ENCODE measurements at regions not wholly inside any gene's neighbourhood (a gene's known extent, or its start where the extent isn't known, plus 50 kb on each side); places are given as distances from the start of the nearest gene placed in this dataset.
A peak's percentile ranks its signal among the peaks of the same experiment; 100 is the strongest.
"Not testable (repeated sequence)": the region's sequence is repeated elsewhere in the genome, so short reads cannot be mapped to it uniquely, and the experiment has no call there.

GRCh38 chr9:97153160-97153559, 114.2 kb upstream of the CTSV start:
- POLR2A ChIA-PET (ENCODE audit: partially characterized antibody); intact Hi-C loops (cut with micrococcal nuclease); H3K27ac Mint-ChIP-seq; DNase-seq; H3K4me1 ChIP-seq (ENCODE audit: insufficient read depth, low read length); H3K9me3 Mint-ChIP-seq; H3K27me3 Mint-ChIP-seq; H3K27ac ChIP-seq (ENCODE audit: low read depth, low read length); H3K27me3 ChIP-seq (ENCODE audit: insufficient read depth, low read length); H3K4me3 Mint-ChIP-seq; H3K4me3 ChIP-seq (ENCODE audit: low read length in 2 of 2); H3K9me3 ChIP-seq (ENCODE audit: control insufficient read depth in 1 of 2, low read length in 2 of 2); CTCF ChIA-PET (ENCODE audit: partially characterized antibody); H3K4me1 Mint-ChIP-seq; H3K36me3 ChIP-seq (ENCODE audit: insufficient read depth, low read length): not testable (repeated sequence)
- H3K36me3 Mint-ChIP-seq: peaks cover 0 to 23% of the 10 kb centered on the region in 2 donors

GRCh38 chr9:97150471-97150870, 111.5 kb upstream of the CTSV start:
- CTCF ChIA-PET (ENCODE audit: partially characterized antibody); H3K27me3 ChIP-seq (ENCODE audit: insufficient read depth, low read length); H3K36me3 ChIP-seq (ENCODE audit: insufficient read depth, low read length); H3K27ac Mint-ChIP-seq; DNase-seq; POLR2A ChIA-PET (ENCODE audit: partially characterized antibody); H3K4me3 ChIP-seq (ENCODE audit: low read length in 2 of 2); H3K27me3 Mint-ChIP-seq; H3K9me3 ChIP-seq (ENCODE audit: control insufficient read depth in 1 of 2, low read length in 2 of 2); H3K27ac ChIP-seq (ENCODE audit: low read depth, low read length); H3K4me1 ChIP-seq (ENCODE audit: insufficient read depth, low read length); H3K4me1 Mint-ChIP-seq; H3K4me3 Mint-ChIP-seq; H3K9me3 Mint-ChIP-seq; intact Hi-C loops (cut with micrococcal nuclease): not testable (repeated sequence)
- H3K36me3 Mint-ChIP-seq: peaks cover 0 to 23% of the 10 kb centered on the region in 2 donors

- H3K4me3 Mint-ChIP-seq; H3K27ac ChIP-seq (ENCODE audit: low read depth, low read length); H3K9me3 ChIP-seq (ENCODE audit: control insufficient read depth in 1 of 2, low read length in 2 of 2); H3K9me3 Mint-ChIP-seq; DNase-seq; H3K27me3 Mint-ChIP-seq; H3K4me3 ChIP-seq (ENCODE audit: low read length in 2 of 2); H3K27ac Mint-ChIP-seq; POLR2A ChIA-PET (ENCODE audit: partially characterized antibody); intact Hi-C loops (cut with micrococcal nuclease); H3K36me3 ChIP-seq (ENCODE audit: insufficient read depth, low read length); CTCF ChIA-PET (ENCODE audit: partially characterized antibody); H3K4me1 Mint-ChIP-seq; H3K27me3 ChIP-seq (ENCODE audit: insufficient read depth, low read length); H3K4me1 ChIP-seq (ENCODE audit: insufficient read depth, low read length): not testable (repeated sequence)
- peaks cover 0 to 14% of the 10 kb centered on the region in 2 donors for H3K36me3 Mint-ChIP-seq
These were observed 109.5 kb upstream of the CTSV start for GRCh38 chr9:97148428-97148827.

GRCh38 chr9:97145680-97146079, 106.7 kb upstream of the CTSV start:
- H3K4me1 ChIP-seq (ENCODE audit: insufficient read depth, low read length); H3K9me3 Mint-ChIP-seq; intact Hi-C loops (cut with micrococcal nuclease); H3K36me3 Mint-ChIP-seq; H3K27me3 Mint-ChIP-seq; H3K27ac Mint-ChIP-seq; H3K4me1 Mint-ChIP-seq; POLR2A ChIA-PET (ENCODE audit: partially characterized antibody); H3K4me3 Mint-ChIP-seq; H3K27ac ChIP-seq (ENCODE audit: low read depth, low read length); CTCF ChIA-PET (ENCODE audit: partially characterized antibody); H3K36me3 ChIP-seq (ENCODE audit: insufficient read depth, low read length); H3K9me3 ChIP-seq (ENCODE audit: control insufficient read depth in 1 of 2, low read length in 2 of 2); H3K27me3 ChIP-seq (ENCODE audit: insufficient read depth, low read length); H3K4me3 ChIP-seq (ENCODE audit: low read length in 2 of 2); DNase-seq: not testable (repeated sequence)

GRCh38 chr9:97140566-97140965, 101.6 kb upstream of the CTSV start:
- ChIA-PET CTCF (ENCODE audit: partially characterized antibody) (no interaction called here), POLR2A (ENCODE audit: partially characterized antibody) (no interaction called here)
- H3K9me3 ChIP-seq (ENCODE audit: control insufficient read depth in 1 of 2, low read length in 2 of 2): no peaks in the 10 kb centered on the region
- no peaks in the 10 kb centered on the region for H3K36me3 Mint-ChIP-seq
- H3K9me3 Mint-ChIP-seq: peaks cover 0 to 3% (median 0%) of the 10 kb centered on the region in 8 donors
- no peaks in the 10 kb centered on the region for H3K27me3 ChIP-seq (ENCODE audit: insufficient read depth, low read length)
- no peak overlapping the region for H3K27ac Mint-ChIP-seq
- peaks cover 0 to 1% of the 10 kb centered on the region in 2 donors for H3K27me3 Mint-ChIP-seq
- H3K4me3 ChIP-seq (ENCODE audit: low read length in 2 of 2): no peak overlapping the region
- intact Hi-C loops (cut with micrococcal nuclease): no loop called here
- DNase-seq: no peak
- no peaks in the 10 kb centered on the region for H3K4me1 ChIP-seq (ENCODE audit: insufficient read depth, low read length)
- no peak overlapping the region for H3K4me3 Mint-ChIP-seq
- H3K4me1 Mint-ChIP-seq: no peaks in the 10 kb centered on the region
- no peak overlapping the region for H3K27ac ChIP-seq (ENCODE audit: low read depth, low read length)
- H3K36me3 ChIP-seq (ENCODE audit: insufficient read depth, low read length): no peaks in the 10 kb centered on the region

GRCh38 chr9:97136421-97136820, 97.5 kb upstream of the CTSV start:
- POLR2A ChIA-PET (ENCODE audit: partially characterized antibody): no interaction called here
- Mint-ChIP-seq H3K9me3 (peaks cover 0 to 2% (median 0%) of the 10 kb centered on the region in 8 donors), H3K4me3 (no peak overlapping the region), H3K27me3 (peaks cover 0 to 1% of the 10 kb centered on the region in 2 donors), H3K27ac (no peak overlapping the region), H3K36me3 (peaks cover 2% of the 10 kb centered on the region in 2 donors), H3K4me1 (no peaks in the 10 kb centered on the region)
- no peaks in the 10 kb centered on the region for H3K36me3 ChIP-seq (ENCODE audit: insufficient read depth, low read length)
- CTCF ChIA-PET (ENCODE audit: partially characterized antibody): no interaction called here
- H3K4me3 ChIP-seq (ENCODE audit: low read length in 2 of 2): no peak overlapping the region
- no peaks in the 10 kb centered on the region for H3K4me1 ChIP-seq (ENCODE audit: insufficient read depth, low read length)
- no peak for DNase-seq
- intact Hi-C loops (cut with micrococcal nuclease): no loop called here
- no peaks in the 10 kb centered on the region for H3K27me3 ChIP-seq (ENCODE audit: insufficient read depth, low read length)
- no peak overlapping the region for H3K27ac ChIP-seq (ENCODE audit: low read depth, low read length)
- H3K9me3 ChIP-seq (ENCODE audit: control insufficient read depth in 1 of 2, low read length in 2 of 2): no peaks in the 10 kb centered on the region

GRCh38 chr9:97133966-97134365, 95.0 kb upstream of the CTSV start:
- H3K4me3 ChIP-seq (ENCODE audit: low read length in 2 of 2); POLR2A ChIA-PET (ENCODE audit: partially characterized antibody); H3K4me1 ChIP-seq (ENCODE audit: insufficient read depth, low read length); H3K36me3 ChIP-seq (ENCODE audit: insufficient read depth, low read length); H3K9me3 ChIP-seq (ENCODE audit: control insufficient read depth in 1 of 2, low read length in 2 of 2); H3K4me3 Mint-ChIP-seq; intact Hi-C loops (cut with micrococcal nuclease); H3K4me1 Mint-ChIP-seq; CTCF ChIA-PET (ENCODE audit: partially characterized antibody); H3K27me3 Mint-ChIP-seq; H3K36me3 Mint-ChIP-seq; H3K27ac Mint-ChIP-seq; H3K27me3 ChIP-seq (ENCODE audit: insufficient read depth, low read length); H3K27ac ChIP-seq (ENCODE audit: low read depth, low read length); DNase-seq; H3K9me3 Mint-ChIP-seq: not testable (repeated sequence)

GRCh38 chr9:97132865-97133264, 93.9 kb upstream of the CTSV start:
- peaks cover 2% of the 10 kb centered on the region in 2 donors for H3K36me3 Mint-ChIP-seq
- ChIA-PET CTCF (ENCODE audit: partially characterized antibody) (no interaction called here), POLR2A (ENCODE audit: partially characterized antibody) (no interaction called here)
- H3K36me3 ChIP-seq (ENCODE audit: insufficient read depth, low read length): no peaks in the 10 kb centered on the region
- H3K4me3 ChIP-seq (ENCODE audit: low read length in 2 of 2): no peak overlapping the region
- H3K27ac Mint-ChIP-seq: peak overlapping the region in 1 of 7 donors; percentile 9
- H3K27me3 Mint-ChIP-seq: no peaks in the 10 kb centered on the region
- no peaks in the 10 kb centered on the region for H3K9me3 ChIP-seq (ENCODE audit: control insufficient read depth in 1 of 2, low read length in 2 of 2)
- H3K4me1 Mint-ChIP-seq: no peaks in the 10 kb centered on the region
- no peaks in the 10 kb centered on the region for H3K4me1 ChIP-seq (ENCODE audit: insufficient read depth, low read length)
- H3K4me3 Mint-ChIP-seq: no peak overlapping the region
- no peak for DNase-seq
- H3K9me3 Mint-ChIP-seq: peaks cover 0 to 3% (median 0%) of the 10 kb centered on the region in 8 donors
- H3K27ac ChIP-seq (ENCODE audit: low read depth, low read length): no peak overlapping the region
- no peaks in the 10 kb centered on the region for H3K27me3 ChIP-seq (ENCODE audit: insufficient read depth, low read length)
- intact Hi-C loops (cut with micrococcal nuclease): no loop called here
